GM12864 (cell line): ENCODE measurements at regions not wholly inside any gene's neighbourhood (a gene's known extent, or its start where the extent isn't known, plus 50 kb on each side); places are given as distances from the start of the nearest gene placed in this dataset.
"Not testable (repeated sequence)": the region's sequence is repeated elsewhere in the genome, so short reads cannot be mapped to it uniquely, and the experiment has no call there.

ENCODE experiments used
- DNase-seq: peaks from one replicate; pipeline ENCODE4 v3.0.0-alpha.2; 2011; ENCODE audit warnings: low read depth
- H3K4me3 ChIP-seq: 2 replicates; pipeline ENCODE4 v1.5.1; 2011; ENCODE audit warnings: mild to moderate bottlenecking, low read depth, low read length, control low read depth
- CTCF ChIP-seq: IDR thresholded peaks from 2 replicates; pipeline ENCODE4 v1.5.1; 2011; ENCODE audit warnings: low read depth, mild to moderate bottlenecking, moderate library complexity, low read length, control low read depth, inconsistent platforms; ENCODE audit errors: missing control alignments

DNA sequence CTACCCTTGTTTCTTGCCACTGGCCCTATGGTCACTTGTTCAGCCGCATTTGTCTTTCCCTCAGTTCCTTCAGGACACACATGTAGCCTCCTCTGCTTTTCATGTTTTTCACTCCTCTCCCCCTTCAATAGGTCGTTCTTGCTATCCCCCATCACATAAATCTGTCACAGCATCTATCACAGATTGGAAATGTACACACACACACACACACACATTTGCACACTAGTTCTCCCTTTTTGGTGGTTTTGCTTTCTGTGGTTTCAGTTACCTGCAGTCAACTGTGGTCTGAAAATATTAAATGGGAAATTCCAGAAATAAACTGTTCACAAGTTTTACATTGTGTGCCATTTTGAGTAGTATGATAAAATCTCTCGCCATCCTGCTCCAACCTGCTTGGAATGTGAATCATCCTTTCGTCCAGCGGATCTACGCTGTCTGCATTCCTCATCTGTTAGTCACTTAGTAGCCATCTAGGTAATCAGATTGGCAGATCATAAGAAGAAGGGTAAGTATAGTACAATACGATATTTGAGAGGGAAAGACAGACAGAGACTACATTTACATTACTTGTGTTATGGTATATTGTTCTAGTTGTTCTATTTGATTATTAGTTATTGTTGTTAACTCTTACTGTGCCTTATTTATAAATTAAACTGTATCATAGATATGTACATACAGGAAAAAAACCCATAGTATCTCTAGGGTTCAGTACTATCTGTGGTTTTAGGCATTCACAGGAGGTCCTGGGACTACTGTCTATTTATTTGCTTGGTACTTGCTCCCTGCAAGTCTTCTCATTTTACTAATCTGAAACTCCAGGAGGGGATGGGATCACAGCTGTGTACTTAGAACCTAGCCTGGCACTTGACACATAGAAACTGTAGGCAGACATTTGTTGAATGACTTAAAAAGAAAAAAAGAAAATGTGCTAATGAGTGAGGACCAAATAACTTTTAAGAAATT lies 86.1 kb upstream of the PNPT1 start:
- no peak overlapping the region for H3K4me3 ChIP-seq
- DNase-seq = no peak
- TF ChIP-seq CTCF = no peak

DNA sequence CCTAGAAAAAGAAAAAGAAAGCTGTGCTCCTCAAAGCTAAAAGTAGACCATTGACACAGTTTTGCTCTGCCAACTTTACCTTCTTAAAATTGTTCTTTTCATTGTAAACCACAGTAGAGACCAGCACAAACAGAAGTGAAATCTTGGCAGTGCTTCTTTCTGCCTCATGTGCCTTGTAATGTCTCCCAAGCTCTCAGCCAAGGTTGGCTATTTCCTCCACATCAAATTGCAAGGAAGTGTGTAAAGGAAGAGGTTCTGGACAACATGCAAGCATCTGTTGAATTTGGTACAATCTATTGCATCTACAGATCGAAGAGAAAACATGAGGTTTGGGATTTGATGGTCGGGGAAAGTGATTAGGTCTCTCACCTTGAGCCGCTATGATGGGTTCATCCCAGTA lies 83.3 kb upstream of the PNPT1 start:
- no peak for TF ChIP-seq CTCF
- H3K4me3 ChIP-seq = no peak overlapping the region

DNA sequence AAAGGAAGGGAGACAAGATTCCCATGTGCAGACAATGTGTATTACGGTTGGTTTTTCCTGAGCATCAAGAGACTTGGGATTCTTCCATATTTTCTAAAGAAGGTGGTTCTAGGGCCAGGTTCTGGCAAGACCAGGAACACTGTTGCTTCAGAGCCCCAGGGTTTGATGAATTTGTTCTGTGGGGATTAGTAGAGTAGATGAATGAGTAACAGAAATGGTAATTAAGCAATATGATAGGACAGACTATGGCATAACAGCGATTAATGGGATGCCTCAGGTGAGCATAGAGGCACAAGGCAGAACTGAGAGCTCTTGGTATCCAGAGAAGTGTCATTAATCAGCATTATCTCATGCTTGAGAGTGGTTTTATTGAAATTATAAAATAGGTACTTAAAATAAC lies 82.8 kb upstream of the PNPT1 start:
- no peak for TF ChIP-seq CTCF

More for the DNA sequence above, 83.3 kb upstream of the PNPT1 start:
- no peak for DNase-seq

DNA sequence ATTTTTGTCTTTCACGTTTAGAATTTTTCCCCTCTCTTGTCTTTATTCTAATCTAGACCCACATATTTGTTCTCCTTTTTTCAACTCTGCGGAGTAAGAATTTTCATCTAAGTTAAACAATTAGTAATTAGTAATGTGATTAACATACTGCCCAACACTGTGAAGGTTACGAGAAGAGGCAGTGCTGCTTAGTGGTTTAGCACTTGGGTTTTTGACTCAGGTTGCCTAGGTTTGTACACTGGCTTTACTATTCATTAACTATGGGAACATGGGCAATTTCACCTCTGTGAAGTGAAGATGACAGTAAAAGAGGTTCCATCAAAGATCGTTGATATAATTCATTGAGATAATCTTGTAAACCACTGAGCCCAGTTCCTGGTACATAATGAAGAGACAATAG lies 82.2 kb upstream of the PNPT1 start:
- TF ChIP-seq CTCF = no peak
- no peak for DNase-seq
- H3K4me3 ChIP-seq = no peak overlapping the region

More for the DNA sequence above, 82.8 kb upstream of the PNPT1 start:
- no peak overlapping the region for H3K4me3 ChIP-seq
- no peak for DNase-seq

DNA sequence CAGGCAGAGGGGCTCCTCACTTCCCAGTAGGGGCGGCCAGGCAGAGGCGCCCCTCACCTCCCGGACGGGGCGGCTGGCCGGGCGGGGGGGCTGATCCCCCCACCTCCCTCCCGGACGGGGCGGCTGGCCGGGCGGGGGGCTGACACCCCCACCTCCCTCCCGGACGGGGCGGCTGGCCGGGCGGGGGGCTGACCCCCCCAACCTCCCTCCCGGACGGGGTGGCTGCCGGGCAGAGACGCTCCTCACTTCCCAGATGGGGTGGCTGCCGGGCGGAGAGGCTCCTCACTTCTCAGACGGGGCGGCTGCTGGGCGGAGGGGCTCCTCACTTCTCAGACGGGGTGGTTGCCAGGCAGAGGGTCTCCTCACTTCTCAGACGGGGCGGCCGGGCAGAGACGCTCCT lies 80.0 kb upstream of the PNPT1 start:
- DNase-seq, H3K4me3 ChIP-seq: not testable (repeated sequence)

GRCh38 chr2:55772109-55772980 lies 78.7 kb upstream of the PNPT1 start:
- DNase-seq = no peak

More at GRCh38 chr2:55772109-55772980, 78.7 kb upstream of the PNPT1 start:
- TF ChIP-seq CTCF = no peak
- no peak overlapping the region for H3K4me3 ChIP-seq
